GM12892 (cell line): ENCODE measurements at regions not wholly inside any gene's neighbourhood (a gene's known extent, or its start where the extent isn't known, plus 50 kb on each side); places are given as distances from the start of the nearest gene placed in this dataset.
"Not testable (repeated sequence)": the region's sequence is repeated elsewhere in the genome, so short reads cannot be mapped to it uniquely, and the experiment has no call there.

ENCODE experiments used
- DNase-seq: peaks from one replicate; pipeline ENCODE4 v3.0.0; 2011; ENCODE audit not compliant: insufficient read length
- FAIRE-seq: peaks from 2 replicates; lab custom pipeline; 2011; peaks lifted over from hg19 to GRCh38; lab: Jason Lieb, UNC
- POLR2A ChIP-seq: IDR thresholded peaks from 2 replicates; pipeline ENCODE4 v1.6.1; 2011; ENCODE audit warnings: low read depth, low read length, control low read depth
- POLR2AphosphoS5 ChIP-seq: IDR thresholded peaks from 2 replicates; pipeline ENCODE4 v1.6.1; 2011; ENCODE audit warnings: low read depth, low read length, control low read depth
- TAF1 ChIP-seq: IDR thresholded peaks from 2 replicates; pipeline ENCODE4 v1.6.1; 2011; ENCODE audit warnings: low read depth, mild to moderate bottlenecking, control low read depth, low read length, borderline replicate concordance

DNA sequence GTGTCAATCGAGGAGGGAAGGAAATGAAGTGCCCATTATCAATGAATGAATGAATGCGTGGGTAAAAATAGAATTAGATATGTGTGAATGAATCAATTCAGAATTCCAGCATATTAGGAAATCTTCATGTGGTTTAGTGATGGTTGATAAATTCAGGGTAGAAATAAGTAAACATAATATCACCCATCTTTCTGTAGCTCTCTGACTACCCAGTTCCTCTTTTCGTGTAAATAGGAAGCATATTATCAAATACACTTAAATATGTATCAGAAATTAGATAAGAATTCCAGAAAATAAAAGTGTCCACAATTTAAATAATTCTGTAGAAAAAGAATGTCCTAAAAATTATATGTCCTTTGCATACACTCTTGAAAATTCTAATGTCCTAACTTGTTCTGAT, 552.9 kb upstream of the LRATD1 start:
- TF ChIP-seq POLR2A = no peak
- no peak for TF ChIP-seq TAF1
- TF ChIP-seq POLR2AphosphoS5 = no peak
- no peak for FAIRE-seq
- no peak for DNase-seq

DNA sequence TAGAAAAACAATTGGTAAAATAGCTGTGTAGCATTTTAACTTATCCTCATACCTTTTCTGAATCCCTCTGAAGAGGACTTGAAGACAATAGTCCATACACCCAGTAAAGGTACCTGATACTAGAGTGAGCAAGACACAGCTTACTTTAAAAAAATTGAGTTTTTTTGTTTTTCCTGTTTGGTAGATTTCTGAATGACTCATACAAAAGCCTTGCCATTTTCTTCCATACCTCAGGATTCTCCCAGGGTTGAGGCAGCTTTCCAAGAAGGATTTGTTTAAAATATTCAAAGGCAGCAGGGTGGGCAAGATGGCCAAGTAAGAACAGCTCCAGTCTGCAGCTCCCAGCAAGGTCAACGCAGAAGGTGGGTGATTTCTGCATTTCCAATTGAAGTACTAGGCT, 551.0 kb upstream of the LRATD1 start:
- FAIRE-seq (no peak), DNase-seq (no peak)
- TF ChIP-seq TAF1 (no peak), POLR2AphosphoS5 (no peak), POLR2A (no peak)

DNA sequence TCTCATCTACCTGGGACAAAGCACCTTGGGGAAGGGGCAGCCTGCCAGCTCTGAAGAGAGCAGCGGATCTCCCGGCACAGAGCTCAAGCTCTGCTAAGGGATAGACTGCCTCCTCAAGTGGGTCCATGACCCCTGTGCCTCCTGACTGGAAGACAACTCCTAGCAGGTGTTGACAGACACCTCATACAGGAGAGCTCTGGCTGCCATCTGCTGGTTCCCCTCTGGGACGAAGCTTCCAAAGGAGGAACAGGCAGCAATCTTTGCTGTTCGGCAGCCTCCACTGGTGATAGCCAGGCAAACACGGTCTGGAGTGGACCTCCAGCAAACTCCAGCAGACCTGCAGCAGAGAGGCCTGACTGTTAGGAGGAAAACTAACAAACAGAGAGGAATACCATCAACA, 549.9 kb upstream of the LRATD1 start:
- no peak for DNase-seq
- TF ChIP-seq TAF1 (no peak), POLR2A (no peak), POLR2AphosphoS5 (no peak)
- FAIRE-seq = no peak

DNA sequence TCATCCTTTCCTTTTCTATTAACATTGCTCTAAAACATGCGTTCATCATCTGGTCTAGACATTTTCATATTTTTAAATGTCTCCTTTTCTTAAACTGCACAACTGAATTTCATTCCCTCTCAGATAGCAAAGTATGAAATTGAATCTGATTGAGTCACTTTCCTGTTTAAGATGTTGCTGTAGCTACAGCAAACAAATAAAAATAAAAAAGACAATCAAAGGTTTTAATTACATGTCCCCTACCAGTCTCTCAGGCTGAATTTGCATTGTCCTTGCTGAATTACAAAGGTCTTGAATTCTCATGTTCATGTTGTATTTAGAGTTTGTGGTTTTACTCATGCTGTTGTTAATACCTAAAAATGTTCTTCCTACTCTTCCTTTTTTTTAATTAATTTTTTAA, 537.9 kb upstream of the LRATD1 start:
- TF ChIP-seq POLR2AphosphoS5 (no peak), POLR2A (no peak), TAF1 (no peak)
- DNase-seq (no peak), FAIRE-seq (no peak)

DNA sequence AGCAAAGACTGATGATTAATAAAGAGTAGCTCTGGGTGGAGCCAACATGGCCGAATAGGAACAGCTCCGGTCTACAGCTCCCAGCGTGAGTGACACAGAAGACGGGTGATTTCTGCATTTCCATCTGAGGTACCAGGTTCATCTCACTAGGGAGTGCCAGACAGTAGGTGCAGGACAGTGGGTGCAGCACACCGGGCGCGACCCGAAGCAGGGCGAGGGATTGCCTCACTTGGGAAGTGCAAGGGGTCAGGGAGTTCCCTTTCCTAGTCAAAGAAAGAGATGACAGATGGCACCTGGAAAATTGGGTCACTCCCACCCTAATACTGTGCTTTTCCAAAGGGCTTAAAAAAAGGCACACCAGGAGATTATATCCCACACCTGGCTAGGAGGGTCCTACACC, 533.4 kb upstream of the LRATD1 start:
- DNase-seq, FAIRE-seq: not testable (repeated sequence)

DNA sequence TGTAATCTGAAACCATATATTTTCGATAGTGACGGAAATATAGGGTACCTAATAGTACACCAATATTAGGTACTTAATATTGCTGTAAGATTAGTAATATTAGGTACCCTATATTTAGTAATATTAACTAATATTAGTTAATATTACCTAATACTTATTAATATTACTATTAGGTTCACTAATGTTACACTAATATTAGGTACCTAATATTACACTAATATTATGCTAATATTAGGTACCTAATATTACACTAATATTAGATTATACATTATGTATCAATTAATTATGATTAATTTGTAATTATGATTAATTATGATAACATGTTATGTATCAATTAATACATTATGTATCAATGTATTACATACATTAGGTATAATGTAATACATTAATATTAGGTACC, 518.2 kb upstream of the LRATD1 start:
- no peak for FAIRE-seq
- no peak for DNase-seq
- no peak for TF ChIP-seq TAF1
- TF ChIP-seq POLR2AphosphoS5 = no peak
- no peak for TF ChIP-seq POLR2A

DNA sequence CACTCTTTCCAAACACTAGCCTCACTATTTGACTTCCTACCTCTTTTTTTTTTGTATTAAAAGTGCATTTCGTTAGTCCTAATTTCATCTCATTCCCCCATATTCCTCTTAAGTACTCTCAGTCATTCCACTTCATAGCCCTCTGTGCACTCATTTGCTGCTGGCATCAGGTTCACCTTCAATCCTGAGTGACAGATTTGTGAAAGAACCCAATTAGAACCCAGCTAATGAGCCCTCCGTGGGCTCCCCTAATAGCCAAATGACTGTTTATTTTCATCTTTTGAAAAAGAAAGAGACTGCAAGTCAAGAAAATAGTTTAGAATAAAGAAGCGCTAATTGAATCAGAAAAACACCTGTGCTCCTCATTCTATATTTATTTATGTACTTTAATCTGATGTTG, 512.1 kb upstream of the LRATD1 start:
- no peak for DNase-seq
- TF ChIP-seq POLR2AphosphoS5 (no peak), POLR2A (no peak), TAF1 (no peak)
- FAIRE-seq = no peak

DNA sequence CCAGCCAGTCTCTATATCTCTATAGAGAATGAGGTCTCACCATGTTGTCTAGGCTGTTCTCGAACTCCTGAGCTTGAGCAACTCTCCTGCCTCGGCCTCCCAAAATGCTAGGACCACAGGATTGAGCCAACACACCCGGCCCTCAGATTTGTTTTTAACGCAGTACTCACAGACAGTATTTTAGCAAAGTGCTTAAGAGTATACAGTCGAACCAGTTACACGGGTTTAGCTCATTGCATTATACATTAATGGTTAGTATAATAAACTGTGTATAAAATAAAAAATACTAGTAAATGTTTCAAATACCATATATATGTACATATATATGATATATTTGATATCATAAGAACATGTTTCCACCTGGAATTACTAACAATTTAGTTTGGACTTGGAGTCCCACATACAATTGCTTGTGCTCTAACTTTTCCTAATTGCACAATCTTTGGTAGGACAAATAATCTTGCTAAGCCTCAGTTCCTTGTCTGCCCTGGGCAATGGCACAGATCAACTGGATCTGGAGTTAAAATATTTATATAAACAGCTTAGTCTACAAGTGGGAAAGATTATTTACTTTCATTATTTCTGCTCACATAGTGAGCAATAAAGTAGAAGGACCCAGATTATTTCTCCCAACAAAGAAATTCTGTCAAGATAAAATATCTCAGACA, 508.9 kb upstream of the LRATD1 start:
- FAIRE-seq = no peak
- DNase-seq = no peak
- no peak for TF ChIP-seq TAF1
- TF ChIP-seq POLR2AphosphoS5 = no peak
- no peak for TF ChIP-seq POLR2A

DNA sequence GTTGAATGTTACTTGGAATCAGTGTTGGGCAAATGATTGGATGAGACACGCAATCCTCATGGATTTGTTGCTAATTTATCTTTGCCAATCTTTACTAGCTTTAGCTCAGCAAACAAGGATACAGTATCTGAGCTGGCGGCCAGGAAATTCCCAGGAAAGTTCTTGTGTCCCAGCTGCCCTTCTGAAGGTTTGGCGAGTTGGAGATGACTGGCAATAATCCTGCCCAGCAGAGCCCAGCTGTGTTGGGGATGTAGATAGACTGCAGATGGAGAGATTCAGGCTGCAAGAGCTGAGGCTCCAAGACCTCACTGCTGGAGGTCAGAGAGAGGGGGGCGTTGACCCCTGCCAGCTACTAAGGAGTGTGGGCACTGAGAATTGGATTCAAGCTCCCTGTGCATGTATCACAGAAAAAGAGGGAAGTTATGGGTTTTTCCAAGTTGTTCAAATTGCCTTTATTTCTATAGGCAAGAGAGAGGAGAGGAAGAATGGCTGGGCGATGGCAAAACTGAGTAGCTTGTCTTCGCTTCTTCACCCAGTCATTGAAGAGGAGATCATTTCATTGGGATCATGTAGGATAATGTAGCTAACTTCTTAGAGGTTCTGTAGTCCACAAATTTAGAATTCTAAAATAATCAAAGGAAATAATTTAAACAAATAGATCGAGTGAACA, 506.8 kb upstream of the LRATD1 start:
- TF ChIP-seq TAF1 = no peak
- TF ChIP-seq POLR2A = no peak
- TF ChIP-seq POLR2AphosphoS5 = no peak
- DNase-seq = no peak
- no peak for FAIRE-seq

DNA sequence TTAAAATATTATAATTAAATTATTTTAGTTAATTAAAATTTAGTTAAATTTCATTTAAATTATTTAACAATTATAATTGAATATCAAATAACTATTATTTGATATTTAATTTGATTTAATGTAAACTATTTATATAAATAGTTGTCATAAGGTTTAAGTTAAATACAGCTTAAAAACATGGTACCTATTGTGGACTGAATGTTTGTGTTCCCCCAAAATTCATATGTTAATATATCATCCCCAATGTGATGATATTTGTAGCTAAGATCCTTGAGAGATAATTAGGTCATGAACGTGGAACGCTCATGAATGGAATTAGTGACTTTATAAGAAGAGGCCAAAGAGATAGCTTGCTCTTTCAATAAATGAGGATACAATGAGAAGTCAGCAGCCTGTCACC, 505.7 kb upstream of the LRATD1 start:
- no peak for TF ChIP-seq TAF1
- TF ChIP-seq POLR2AphosphoS5 = no peak
- FAIRE-seq (no peak), DNase-seq (no peak)

DNA sequence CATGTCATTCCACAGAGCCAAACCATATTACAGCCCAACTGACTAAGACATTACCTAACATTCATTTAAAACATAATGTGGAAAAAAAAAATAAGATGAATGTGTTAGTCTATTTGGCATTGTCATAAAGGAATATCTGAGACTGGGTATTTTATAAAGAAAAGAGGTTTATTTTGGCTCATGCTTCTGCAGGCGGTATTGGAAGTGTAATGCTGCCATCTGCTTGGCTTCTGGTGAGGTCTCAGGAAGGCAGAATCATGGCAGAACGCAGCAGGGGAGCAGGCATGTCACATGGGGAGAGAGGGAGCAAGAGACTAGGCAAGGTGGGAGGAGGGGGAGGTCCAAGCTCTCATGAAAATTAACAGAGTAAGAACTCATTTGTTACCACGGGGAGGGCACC, 504.8 kb upstream of the LRATD1 start:
- no peak for TF ChIP-seq POLR2A
- TF ChIP-seq POLR2AphosphoS5 = no peak
- FAIRE-seq (no peak), DNase-seq (no peak)

DNA sequence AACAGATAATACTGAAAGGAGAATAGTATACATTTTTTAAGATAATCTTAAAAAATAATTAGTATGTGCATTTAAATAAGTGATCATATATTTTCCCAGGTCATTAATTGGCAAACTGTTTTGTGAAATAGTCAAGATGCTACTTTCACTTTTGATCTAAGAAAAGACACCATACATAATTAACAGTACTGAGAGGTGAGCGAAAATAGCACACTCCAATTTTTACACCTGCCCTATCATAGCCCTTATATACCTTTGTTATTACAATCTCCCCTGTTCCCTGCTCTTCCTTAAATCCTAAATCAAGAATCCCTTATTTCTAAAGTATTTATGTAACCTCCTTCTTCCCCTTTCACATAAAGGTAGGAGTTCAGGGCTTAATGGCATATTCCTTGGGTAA, 500.1 kb upstream of the LRATD1 start:
- TF ChIP-seq TAF1 (no peak), POLR2A (no peak)
- FAIRE-seq = no peak
- DNase-seq = no peak
